ENCODE measurements at regions not wholly inside any gene's neighbourhood (a gene's known extent, or its start where the extent isn't known, plus 50 kb on each side); places are given as distances from the start of the nearest gene placed in this dataset.

GRCh38 chr10:69715899-69716606 is 85.7 kb upstream of the COL13A1 start:
- no peaks in the 10 kb centered on the region for H3K27me3 ChIP-seq (replicated peaks; ENCODE audit: insufficient read depth)
- H3K27ac ChIP-seq = no peak overlapping the region
- H3K9me3 ChIP-seq = no peaks in the 10 kb centered on the region
- H3K4me3 ChIP-seq = no peak overlapping the region
- TF ChIP-seq POLR2A (IDR thresholded peaks at IDR 0.05) (no peak), CTCF (IDR thresholded peaks at IDR 0.05) (no peak), POLR2AphosphoS5 (IDR thresholded peaks at IDR 0.05) (no peak)
- DNase-seq (ENCODE audit: low spot score) = no peak
- intact Hi-C loops (cut with DNase I) = loop anchor here (5.0 kb wide), 1 partner anchor 74 kb away; no protein-coding TSS in a partner anchor
- no peaks in the 10 kb centered on the region for H3K4me1 ChIP-seq (replicated peaks)
- no peaks in the 10 kb centered on the region for H3K36me3 ChIP-seq
- 75% methylated on average over 13 of the region's 13 CpGs for WGBS

GRCh38 chr10:69716711-69717560 is 84.8 kb upstream of the COL13A1 start:
- intact Hi-C loops (cut with DNase I) = loop anchor here (5.0 kb wide), 1 partner anchor 75 kb away; no protein-coding TSS in a partner anchor
- TF ChIP-seq CTCF (IDR thresholded peaks at IDR 0.05) = peak; percentile 49 to 81 (median 72)
- no peak for TF ChIP-seq POLR2A (IDR thresholded peaks at IDR 0.05)
- TF ChIP-seq POLR2AphosphoS5 (IDR thresholded peaks at IDR 0.05) = no peak
- peak; percentile 59 for DNase-seq (ENCODE audit: low spot score)
- H3K4me1 ChIP-seq (replicated peaks) = no peaks in the 10 kb centered on the region
- H3K27me3 ChIP-seq (replicated peaks; ENCODE audit: insufficient read depth) = no peaks in the 10 kb centered on the region
- H3K36me3 ChIP-seq = no peaks in the 10 kb centered on the region
- no peak overlapping the region for H3K4me3 ChIP-seq
- H3K27ac ChIP-seq = no peak overlapping the region
- H3K9me3 ChIP-seq = no peaks in the 10 kb centered on the region
- WGBS = 58% methylated on average over 19 of the region's 19 CpGs

GRCh38 chr10:69718951-69719350 is 82.8 kb upstream of the COL13A1 start:
- TF ChIP-seq POLR2A (IDR thresholded peaks at IDR 0.05) (no peak), POLR2AphosphoS5 (IDR thresholded peaks at IDR 0.05) (no peak), CTCF (IDR thresholded peaks at IDR 0.05) (no peak)
- DNase-seq (ENCODE audit: low spot score) = no peak
- intact Hi-C loops (cut with DNase I) = loop anchor here (5.0 kb wide), 1 partner anchor 77 kb away; no protein-coding TSS in a partner anchor
- no peaks in the 10 kb centered on the region for H3K27me3 ChIP-seq (replicated peaks; ENCODE audit: insufficient read depth)
- WGBS = 76% methylated on average over 4 of the region's 4 CpGs
- H3K4me1 ChIP-seq (replicated peaks) = no peaks in the 10 kb centered on the region
- no peaks in the 10 kb centered on the region for H3K36me3 ChIP-seq
- H3K4me3 ChIP-seq = no peak overlapping the region
- no peaks in the 10 kb centered on the region for H3K9me3 ChIP-seq
- no peak overlapping the region for H3K27ac ChIP-seq

- no peaks in the 10 kb centered on the region for H3K4me1 ChIP-seq (replicated peaks)
- no peaks in the 10 kb centered on the region for H3K27me3 ChIP-seq (replicated peaks; ENCODE audit: insufficient read depth)
- no peak for TF ChIP-seq POLR2A (IDR thresholded peaks at IDR 0.05)
- TF ChIP-seq CTCF (IDR thresholded peaks at IDR 0.05) = no peak
- no peak for TF ChIP-seq POLR2AphosphoS5 (IDR thresholded peaks at IDR 0.05)
- H3K4me3 ChIP-seq = no peak overlapping the region
- DNase-seq (ENCODE audit: low spot score) = no peak
- no peaks in the 10 kb centered on the region for H3K36me3 ChIP-seq
- no peaks in the 10 kb centered on the region for H3K9me3 ChIP-seq
- H3K27ac ChIP-seq = no peak overlapping the region
- 48% methylated on average over 10 of the region's 10 CpGs for WGBS
- intact Hi-C loops (cut with DNase I) = no loop called here
Measured at GRCh38 chr10:69721690-69722310, 79.9 kb upstream of the COL13A1 start.

Measured in prostate gland (tissue), 2 donors.